Caki2 (cell line): ENCODE measurements at regions not wholly inside any gene's neighbourhood (a gene's known extent, or its start where the extent isn't known, plus 50 kb on each side); places are given as distances from the start of the nearest gene placed in this dataset.
A peak's percentile ranks its signal among the peaks of the same experiment; 100 is the strongest.

ENCODE experiments used
- DNase-seq: peaks from one replicate; pipeline ENCODE4 v3.0.0-alpha.2; 2015; ENCODE audit warnings: low read depth
- in situ Hi-C: cut with HindIII; loops from 2 replicates; pipeline ENCODE4 v1.10.0; 2016; ENCODE audit warnings: low sequenced_read_pairs, low pct_unique_long_range_greater_than_20kb, mixed read lengths

DNA sequence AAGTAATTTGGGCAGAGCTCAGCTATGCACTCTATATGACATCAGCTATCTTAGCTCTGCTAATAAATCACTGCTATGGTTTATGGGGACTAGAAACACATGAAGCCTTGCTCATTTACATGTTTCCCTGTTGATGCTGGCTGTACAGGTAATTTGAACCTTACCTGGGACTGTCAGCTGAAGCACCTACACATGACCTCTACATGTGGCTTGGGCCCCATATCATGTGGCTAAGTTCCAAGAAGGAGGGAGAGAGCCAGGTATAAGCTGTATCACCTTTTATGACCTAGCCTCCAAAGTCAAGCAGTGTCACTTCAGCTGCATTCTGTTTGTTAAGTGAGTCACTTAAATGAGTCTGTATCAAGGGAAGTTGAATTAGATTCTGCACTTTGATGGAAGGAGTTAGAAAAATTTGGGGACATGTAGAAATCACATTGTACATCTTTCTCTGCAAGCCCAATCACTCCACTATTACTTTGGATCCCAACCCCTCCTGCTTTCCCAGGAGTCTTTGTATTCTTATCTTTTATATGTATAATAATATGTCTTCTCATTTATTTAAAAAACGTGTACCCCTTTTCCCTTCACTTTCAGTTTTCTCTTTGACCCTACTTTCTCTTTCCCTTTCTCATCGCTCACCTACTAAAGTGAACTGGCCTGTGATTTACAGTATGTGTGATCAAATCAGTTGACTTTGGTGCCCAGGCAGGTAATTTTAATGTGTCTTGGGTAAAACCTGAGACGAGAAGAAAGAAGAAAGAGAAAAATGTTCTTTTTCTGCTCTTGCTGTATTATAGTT is 53.4 kb upstream of the PRKACB start:
- in situ Hi-C loops: no loop called here
- no peak for DNase-seq

DNA sequence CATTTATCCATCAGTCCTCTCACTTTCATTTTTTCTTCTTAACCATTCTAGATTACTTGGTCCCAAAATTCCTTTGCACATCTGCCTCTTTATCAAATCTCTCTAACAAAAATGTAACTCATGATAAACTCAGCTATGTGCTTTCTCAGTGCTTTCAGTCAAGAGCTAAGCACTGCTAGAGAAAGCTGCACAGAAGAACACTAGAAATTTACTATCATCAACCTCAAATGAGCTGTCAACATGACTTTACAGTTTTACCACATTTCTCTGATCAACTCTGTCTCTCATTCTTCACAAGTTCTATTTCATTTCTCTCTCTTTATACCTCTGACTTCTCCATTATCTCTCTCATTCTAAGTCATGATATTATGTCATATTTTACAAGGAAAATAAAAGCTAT is 54.2 kb upstream of the PRKACB start:
- no peak for DNase-seq
- in situ Hi-C loops: no loop called here

DNA sequence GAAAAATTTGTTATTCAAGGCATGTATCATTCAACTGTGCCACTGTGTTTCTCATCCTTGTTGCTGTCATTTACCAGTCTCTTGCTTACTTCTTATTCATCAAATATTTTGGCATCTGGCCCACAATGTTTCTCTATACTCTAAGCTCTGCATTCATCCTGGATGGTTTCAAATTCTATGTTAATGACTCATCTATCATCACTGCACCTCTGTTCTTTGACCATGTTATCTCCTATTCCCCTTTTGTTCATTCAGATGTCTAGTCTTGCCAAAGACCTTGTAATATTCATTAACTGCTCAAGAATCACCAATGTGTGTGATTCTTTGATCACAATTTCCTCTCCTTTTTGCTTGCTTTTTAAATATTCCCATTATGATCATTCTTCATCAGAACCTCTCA is 54.6 kb upstream of the PRKACB start:
- DNase-seq: peak; percentile 30
- in situ Hi-C loops: no loop called here

DNA sequence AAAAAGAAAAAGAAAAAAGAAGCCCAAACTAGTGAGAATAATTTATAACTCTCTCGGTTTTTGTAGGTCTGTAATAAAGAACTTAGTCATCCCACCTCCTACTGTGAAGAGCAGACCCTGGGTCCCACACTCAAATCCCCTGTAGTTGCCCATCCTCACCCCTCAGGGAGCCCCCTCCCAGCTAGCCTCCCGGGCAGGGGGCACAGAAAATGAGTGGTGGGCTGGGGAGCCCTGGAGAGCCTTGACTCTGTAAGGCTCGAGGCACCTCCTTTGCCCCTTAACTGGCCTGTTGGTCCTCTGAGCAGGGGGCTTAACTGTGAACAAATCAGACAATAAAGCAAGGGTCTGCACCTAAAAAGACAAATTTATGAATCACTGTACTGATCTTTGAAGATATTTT is 57.5 kb upstream of the PRKACB start:
- no peak for DNase-seq

DNA sequence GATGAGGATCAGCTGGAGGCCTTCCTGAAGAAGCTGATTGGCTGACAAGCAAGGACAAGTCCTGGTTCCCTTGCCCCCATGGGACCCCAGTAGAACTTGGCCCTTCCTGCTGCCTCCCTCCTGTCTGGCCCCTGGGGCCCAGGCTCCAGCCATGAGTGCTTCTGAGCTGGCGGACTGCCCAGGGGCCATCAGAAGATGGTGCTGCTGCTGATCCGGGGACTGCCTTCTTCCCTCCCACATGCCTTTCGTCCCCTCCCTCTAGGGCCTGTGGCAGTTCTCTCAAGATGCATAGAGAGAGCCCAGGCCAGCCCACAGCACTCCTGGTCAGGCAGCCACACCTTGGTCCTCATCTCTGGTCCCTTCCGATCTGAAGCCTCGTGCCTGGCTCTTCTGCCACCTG is 57.9 kb upstream of the PRKACB start:
- DNase-seq: no peak
- in situ Hi-C loops: no loop called here

More for the DNA sequence above, 57.5 kb upstream of the PRKACB start:
- in situ Hi-C loops: no loop called here

DNA sequence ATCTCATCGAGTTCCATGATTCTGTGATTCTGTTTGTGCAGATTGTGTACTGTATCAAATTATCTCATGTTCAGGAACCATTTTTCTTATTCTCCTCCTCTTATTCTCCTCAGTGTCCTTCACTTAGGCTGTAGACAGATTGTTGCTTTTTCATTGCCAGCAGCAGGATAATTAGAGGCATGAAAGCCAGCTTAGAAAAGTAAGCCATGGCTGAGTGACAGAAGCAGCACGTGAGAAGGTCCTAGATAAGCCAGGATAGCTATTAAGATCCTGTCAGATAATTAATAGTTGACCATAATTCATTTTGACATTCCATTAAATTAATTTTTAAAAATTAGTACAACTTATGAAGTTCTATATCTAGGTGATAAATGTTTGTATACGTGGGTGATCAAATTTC is 60.8 kb upstream of the PRKACB start:
- in situ Hi-C loops: no loop called here
- DNase-seq: no peak

DNA sequence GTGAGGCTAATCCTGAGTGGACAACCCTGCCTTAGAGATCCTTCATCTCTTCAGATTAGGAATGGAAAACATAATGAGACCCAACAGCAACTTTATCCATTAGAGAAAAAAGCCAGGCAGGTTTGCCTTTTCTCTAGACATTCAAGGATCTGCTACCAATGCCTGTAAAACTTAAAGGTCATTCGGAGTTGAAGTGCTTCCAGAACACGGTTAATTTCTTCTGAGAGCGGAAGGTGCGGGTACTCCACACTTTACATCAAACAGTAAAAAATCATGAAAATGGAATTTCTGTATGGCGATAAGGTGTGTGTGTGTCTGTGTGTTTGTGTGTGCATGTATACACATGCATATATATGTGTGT is 65.2 kb upstream of the PRKACB start:
- DNase-seq: no peak
- in situ Hi-C loops: no loop called here

DNA sequence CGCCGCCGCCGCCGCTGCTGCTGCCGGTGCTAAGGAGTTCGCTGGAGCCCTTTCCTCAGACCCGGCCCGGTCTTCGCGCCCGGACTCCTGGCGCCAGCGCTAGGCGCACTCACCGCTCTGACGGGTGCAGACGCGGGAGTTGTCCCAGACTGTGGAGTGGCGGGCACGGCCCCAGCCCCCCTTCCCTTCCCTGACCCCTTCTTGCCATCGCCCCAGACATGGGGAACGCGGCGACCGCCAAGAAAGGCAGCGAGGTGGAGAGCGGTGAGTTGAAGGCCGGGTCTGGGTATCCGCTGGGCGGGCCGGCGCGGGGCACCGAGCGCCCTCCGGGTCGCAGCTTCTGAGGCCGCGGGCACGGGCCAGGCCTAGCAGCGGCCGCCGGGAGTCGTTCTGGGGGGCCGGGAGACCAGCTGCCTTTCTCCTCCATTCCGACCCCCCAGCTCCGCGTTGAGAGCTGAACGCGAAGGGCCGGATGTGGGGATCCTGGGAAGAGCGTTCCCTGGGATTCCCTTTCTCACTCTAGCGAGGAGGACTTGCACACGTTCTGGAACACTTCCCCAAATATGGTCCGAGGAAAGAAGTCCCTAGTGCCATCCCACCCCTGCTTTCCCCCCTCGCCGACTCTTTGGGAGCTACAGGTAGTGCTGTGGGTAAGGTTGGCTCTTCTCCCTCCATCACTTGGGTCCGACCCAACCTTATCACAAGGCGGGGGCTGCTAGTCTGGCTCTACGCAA is 65.8 kb upstream of the PRKACB start:
- in situ Hi-C loops: no loop called here
- no peak for DNase-seq

DNA sequence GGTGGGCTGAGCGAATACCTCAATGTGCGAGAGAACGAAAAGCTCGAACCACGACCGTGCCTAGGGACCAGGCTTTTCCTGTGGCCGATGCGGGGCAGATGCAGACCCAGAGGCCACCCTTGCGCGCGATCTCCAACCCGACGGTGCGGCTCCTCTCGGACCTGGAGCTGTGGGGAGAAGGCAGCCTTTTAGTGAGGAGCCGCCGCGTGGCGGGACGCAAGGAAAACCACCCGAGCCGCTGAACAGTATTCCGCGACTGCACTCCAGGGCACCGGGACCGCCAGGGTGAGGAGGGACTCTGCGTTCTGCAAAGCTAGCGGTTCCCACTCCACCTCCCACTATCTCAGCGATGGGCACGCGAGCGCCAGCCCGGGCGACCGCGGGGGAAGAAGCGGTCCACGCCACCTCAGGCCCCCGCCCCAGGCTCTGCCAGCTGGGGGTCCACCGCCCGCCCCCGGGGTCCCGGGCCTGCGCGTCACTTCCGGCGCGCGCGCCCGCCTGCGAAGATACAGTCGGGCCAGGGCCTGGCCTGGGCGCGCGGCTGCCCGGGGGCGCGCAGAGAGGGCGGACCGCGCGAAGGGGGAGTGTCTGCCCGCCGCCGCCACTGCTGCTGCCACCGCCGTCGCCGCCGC is 66.5 kb upstream of the PRKACB start:
- peak; percentile 80 for DNase-seq

DNA sequence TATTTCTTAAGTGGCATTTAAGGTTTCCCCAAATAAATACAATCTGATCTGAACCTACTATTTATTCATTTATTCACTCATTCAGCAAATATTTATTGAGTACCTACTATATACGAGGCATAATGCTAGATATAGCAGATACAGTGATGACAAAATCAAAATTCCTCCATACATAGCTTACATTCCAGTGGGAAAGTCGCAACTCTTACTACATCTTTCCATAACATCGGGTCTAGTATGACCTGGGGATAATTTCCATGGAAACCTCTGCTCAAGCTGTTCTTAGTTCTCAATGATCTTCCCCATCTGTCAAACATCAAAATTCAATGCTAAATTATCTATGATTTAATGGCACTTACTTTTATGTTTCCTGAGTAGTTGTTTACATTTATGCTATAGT is 70.8 kb upstream of the PRKACB start:
- in situ Hi-C loops: no loop called here
- no peak for DNase-seq

More for the DNA sequence above, 66.5 kb upstream of the PRKACB start:
- in situ Hi-C loops: no loop called here

DNA sequence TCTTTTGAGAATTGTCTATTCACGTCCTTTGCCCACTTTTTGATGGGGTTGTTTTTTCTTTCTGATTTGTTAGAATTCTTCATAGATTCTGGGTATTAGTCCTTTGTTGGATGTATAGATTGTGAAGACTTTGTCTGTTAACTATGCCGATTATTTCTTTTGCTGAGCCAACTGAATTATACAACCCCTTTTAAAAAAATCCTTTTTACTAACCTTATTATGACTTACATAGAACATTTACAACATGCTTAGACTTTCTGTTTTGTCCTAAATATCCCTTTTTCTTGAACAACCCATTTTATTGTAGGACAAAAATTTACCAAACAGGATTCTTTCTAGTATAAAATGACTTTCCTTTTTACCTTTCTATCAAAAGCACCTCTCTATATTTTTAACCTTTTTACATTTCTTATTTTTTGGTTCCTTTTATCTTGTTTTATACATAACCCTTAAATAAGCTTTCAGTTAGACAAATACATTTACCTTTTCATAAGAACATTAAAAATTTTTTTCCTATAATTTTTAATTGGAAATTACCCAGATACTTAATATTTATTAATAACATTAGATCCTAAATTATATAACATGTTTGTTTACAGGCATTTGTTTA is 70.4 kb upstream of the TTLL7 start:
- in situ Hi-C loops: no loop called here
- no peak for DNase-seq

DNA sequence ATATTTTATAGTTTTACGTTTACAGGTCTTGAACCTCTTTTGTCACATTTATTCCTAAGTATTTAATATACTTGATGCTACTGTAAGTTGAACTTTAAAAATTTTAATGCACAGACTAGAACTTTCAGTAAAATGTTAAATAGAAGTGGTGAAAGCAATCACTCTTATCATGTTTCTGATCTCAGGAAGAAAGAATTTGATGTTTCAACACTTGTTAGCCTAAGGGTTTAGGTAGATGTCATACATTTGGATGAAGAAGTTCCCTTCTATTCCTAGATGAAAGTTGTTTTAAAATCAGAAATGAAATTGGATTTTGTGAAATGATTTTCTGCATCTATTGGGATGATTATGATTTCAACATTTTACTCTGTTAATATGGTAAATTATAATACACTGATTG is 63.6 kb upstream of the TTLL7 start:
- DNase-seq: no peak
- in situ Hi-C loops: no loop called here

DNA sequence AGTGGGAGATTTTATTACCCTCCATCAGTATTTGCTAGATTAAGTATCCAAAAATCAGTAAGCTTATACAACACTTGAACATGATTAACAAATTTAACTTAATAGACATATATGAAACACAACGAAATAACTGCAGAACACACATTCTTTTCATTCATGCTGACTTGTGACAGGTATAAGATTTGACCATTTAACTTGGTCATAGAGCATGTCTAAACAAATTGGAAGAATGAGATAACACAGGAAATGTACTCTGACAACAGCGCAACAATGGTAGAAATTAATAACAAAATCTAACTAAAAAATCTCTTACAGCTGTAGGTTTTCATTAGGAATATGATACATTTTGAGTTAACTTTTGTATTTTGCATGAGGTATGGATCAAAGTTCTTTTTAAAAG is 62.4 kb upstream of the TTLL7 start:
- in situ Hi-C loops: no loop called here
- DNase-seq: no peak

DNA sequence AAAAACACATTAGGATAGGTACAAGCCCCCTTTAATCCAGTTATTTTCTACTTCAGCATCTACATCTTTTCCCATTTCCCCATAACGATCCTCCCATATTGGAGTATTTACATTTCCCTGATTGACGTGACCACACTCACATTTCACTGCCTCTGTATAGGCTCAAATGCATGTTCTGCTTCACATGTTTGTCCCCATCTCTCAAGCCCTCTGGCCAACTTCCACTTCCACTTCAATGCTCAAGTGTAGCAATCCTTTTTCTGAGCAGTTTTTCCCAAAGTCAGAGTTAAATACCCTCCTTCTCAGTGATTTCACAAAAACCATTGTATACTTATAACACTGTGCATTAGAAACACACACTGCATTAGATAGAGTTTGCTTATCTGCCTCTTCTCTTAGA is 61.8 kb upstream of the TTLL7 start:
- in situ Hi-C loops: no loop called here
- no peak for DNase-seq

DNA sequence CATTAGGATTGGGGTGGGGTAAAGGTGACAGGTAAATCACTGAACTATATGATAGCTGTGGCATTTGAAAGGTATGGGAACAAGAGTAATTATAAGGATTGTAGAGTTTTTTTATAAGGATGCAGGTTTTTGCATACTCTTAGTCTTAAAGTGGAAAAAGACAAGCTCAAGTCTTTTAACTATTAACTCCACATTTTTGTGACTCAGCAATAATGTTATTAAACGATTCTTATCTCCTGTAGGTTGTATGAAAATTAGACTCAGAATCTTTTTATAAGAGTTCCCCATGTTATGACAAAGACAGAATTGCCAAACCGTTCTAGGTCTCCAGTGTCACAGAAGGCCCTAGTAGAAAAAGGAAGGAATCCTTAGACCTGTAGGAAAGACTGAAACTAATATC is 49.9 kb upstream of the TTLL7 start:
- in situ Hi-C loops: no loop called here
- no peak for DNase-seq
